Heart left ventricle (tissue), 13 donors: ENCODE measurements at regions not wholly inside any gene's neighbourhood (a gene's known extent, or its start where the extent isn't known, plus 50 kb on each side); places are given as distances from the start of the nearest gene placed in this dataset.

Experiments
- POLR2A ChIP-seq, 2 donors: fragments of 450-650 bp; IDR thresholded peaks; one replicate each; pipeline ENCODE4 v1.6.1; 2017; ENCODE audit warnings: antibody characterized with exemption in 2 of 2, mild to moderate bottlenecking in 2 of 2, moderate library complexity in 2 of 2
- TF ChIP-seq, protein P1 (sequence below), 12 donors: fragments of 200-600 bp; sonication (generic) in 4 of 12; IDR thresholded peaks; one replicate each; pipeline versions ENCODE4 v1.5.0 to v1.8.0; 2018 to 2022; ENCODE audit warnings: antibody characterized with exemption in 12 of 12, mild to moderate bottlenecking in 5 of 12
- donor health status: ischemic (EF 13 %, LVEDD 7.1; RV severe dilation, severe dysfunction).
- donor health status: DM: no; HTN: yes; CAD: no.
- donor health status: DM: no; HTN: no; CAD: no.
- donor health status: ischemic (EF 25% LVEDD 6.9; RV normal size, moderate dysfunction).
- donor health status: ischemic (EF 25% LVEDD 5.7; RV mildly dilated, moderate dysfunction).
- donor health status: ischemic (EF 35%, LVEDD 5.7; RV mildly dilated, moderate dysfunction).
- donor health status: nonischemic (EF 11% LVEDD 7.7; RV severe dilation, severe dysfunction).
- donor health status: DM: yes; HTN: yes; CAD: no.
- donor health status: PGD.
- donor health status: ischemic (EF 29% LVEDD 5.4; RV normal size, mild dysfunction).
- donor health status: nonischemic (EF 23%, LVEDD 6.1; RV moderate dilation, normal function).

DNA sequence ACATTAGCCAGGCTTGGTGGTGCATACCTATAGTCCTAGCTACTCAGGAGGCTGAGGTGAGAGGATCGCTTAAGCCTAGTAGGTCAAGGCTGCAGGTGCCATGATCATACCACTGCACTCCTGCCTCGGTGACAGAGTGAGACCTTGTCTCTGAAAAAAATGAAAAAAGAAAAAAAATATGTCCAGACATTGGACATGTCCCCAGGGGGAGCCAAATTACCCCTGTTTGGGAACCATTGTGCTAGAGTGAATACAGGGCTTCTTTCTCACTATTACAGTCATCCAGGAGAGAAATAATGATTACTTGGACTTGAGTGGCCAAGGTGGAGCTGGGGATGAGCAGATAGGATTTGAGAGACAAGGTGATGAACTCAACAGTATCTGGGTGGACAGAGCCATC lies 52.9 kb upstream of the ABCC4 start:
- TF ChIP-seq, protein P1, sequence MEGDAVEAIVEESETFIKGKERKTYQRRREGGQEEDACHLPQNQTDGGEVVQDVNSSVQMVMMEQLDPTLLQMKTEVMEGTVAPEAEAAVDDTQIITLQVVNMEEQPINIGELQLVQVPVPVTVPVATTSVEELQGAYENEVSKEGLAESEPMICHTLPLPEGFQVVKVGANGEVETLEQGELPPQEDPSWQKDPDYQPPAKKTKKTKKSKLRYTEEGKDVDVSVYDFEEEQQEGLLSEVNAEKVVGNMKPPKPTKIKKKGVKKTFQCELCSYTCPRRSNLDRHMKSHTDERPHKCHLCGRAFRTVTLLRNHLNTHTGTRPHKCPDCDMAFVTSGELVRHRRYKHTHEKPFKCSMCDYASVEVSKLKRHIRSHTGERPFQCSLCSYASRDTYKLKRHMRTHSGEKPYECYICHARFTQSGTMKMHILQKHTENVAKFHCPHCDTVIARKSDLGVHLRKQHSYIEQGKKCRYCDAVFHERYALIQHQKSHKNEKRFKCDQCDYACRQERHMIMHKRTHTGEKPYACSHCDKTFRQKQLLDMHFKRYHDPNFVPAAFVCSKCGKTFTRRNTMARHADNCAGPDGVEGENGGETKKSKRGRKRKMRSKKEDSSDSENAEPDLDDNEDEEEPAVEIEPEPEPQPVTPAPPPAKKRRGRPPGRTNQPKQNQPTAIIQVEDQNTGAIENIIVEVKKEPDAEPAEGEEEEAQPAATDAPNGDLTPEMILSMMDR (IDR thresholded peaks at IDR 0.05), result no peak
- TF ChIP-seq POLR2A (IDR thresholded peaks at IDR 0.05), result no peak
